T-helper 2 cell (primary cell): ENCODE measurements at regions not wholly inside any gene's neighbourhood (a gene's known extent, or its start where the extent isn't known, plus 50 kb on each side); places are given as distances from the start of the nearest gene placed in this dataset.
"Not testable (repeated sequence)": the region's sequence is repeated elsewhere in the genome, so short reads cannot be mapped to it uniquely, and the experiment has no call there.

Experiments
- DNase-seq, 5 experiments: peaks; one replicate each; pipeline versions ENCODE4 v3.0.0 to v3.0.0-alpha.2; 2012 to 2022

DNA sequence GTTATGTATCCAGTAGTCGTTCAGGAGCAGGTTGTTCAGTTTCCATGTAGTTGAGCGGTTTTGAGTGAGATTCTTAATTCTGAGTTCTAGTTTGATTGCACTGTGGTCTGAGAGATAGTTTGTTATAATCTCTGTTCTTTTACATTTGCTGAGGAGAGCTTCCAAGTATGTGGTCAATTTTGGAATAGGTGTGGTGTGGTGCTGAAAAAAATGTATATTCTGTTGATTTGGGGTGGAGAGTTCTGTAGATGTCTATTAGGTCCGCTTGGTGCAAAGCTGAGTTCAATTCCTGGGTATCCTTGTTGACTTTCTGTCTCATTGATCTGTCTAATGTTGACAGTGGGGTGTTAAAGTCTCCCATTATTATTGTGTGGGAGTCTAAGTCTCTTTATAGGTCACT is 68.6 kb upstream of the IZUMO1R start:
- not testable (repeated sequence) for DNase-seq

DNA sequence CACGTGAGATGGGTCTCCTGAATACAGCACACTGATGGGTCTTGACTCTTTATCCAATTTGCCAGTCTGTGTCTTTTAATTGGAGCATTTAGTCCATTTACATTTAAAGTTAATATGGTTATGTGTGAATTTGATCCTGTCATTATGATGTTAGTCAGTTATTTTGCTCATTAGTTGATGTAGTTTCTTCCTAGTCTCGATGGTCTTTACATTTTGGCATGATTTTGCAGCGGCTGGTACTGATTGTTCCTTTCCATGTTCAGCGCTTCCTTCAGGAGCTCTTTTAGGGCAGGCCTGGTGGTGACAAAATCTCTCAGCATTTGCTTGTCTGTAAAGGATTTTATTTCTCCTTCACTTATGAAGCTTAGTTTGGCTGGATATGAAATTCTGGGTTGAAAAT is 68.0 kb upstream of the IZUMO1R start:
- not testable (repeated sequence) for DNase-seq

DNA sequence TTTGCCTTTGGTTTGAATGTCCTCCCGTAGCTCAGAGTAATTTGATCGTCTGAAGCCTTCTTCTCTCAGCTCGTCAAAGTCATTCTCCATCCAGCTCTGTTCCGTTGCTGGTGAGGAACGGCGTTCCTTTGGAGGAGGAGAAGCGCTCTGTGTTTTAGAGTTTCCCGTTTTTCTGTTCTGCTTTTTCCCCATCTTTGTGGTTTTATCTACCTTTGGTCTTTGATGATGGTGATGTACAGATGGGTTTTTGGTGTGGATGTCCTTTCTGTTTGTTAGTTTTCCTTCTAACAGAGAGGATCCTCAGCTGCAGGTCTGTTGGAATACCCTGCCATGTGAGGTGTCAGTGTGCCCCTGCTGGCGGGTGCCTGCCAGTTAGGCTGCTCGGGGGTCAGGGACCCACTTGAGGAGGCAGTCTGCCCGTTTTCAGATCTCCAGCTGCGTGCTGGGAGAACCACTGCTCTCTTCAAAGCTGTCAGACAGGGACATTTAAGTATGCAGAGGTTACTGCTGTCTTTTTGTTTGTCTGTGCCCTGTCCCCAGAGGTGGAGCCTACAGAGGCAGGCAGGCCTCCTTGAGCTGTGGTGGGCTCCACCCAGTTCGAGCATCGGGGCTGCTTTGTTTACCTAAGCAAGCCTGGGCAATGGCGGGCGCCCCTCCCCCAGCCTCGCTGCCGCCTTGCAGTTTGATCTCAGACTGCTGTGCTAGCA is 66.8 kb upstream of the IZUMO1R start:
- DNase-seq = peak in 4 of 5 experiments; percentile 1 to 33 (median 6)

DNA sequence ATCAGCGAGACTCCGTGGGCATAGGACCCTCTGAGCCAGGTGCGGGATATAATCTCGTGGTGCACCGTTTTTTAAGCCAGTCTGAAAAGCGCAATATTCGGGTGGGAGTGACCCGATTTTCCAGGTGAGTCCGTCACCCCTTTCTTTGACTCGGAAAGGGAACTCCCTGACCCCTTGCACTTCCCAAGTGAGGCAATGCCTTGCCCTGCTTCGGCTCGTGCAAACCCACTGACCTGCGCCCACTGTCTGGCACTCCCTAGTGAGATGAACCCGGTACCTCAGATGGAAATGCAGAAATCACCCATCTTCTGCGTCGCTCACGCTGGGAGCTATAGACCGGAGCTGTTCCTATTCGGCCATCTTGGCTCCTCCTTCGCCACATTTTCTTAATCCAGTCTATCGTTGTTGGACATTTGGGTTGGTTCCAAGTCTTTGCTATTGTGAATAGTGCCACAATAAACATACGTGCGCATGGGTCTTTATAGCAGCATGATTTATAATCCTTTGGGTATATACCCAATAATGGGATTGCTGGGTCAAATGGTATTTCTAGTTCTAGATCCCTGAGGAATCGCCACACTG is 66.1 kb upstream of the IZUMO1R start:
- peak in 2 of 5 experiments; percentile 17 to 25 for DNase-seq

DNA sequence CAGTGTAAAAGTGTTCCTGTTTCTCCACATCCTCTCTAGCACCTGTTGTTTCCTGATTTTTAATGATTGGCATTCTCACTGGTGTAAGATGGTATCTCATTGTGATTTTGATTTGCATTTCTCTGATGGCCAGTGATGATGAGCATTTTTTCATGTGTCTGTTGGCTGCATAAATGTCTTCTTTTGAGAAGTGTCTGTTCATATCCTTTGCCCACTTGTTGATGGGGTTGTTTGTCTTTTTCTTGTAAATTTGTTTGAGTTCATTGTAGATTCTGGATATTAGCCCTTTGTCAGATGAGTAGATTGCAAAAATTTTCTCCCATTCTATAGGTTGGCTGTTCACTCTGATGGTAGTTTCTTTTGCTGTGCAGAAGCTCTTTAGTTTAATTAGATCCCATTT is 65.6 kb upstream of the IZUMO1R start:
- DNase-seq = not testable (repeated sequence)

DNA sequence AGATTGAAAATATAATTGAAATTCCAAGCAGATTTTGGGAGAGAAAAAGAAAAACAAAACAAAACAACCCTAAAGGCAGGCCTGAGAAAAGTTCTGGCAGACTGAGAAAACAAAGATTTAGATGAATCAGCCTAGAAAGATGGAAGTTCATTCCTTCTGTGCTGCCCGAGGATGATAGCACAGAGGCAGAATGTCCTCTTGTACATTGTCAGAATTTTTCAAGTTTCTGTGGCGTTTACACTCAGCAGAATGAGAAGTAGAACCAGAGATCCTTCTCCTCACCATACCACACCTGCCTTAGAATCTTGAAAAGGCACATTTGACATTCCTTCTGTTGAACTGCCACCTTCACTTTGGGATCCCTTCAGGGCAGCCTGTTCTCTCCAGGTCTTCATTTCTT is 62.5 kb upstream of the IZUMO1R start:
- no peak for DNase-seq

DNA sequence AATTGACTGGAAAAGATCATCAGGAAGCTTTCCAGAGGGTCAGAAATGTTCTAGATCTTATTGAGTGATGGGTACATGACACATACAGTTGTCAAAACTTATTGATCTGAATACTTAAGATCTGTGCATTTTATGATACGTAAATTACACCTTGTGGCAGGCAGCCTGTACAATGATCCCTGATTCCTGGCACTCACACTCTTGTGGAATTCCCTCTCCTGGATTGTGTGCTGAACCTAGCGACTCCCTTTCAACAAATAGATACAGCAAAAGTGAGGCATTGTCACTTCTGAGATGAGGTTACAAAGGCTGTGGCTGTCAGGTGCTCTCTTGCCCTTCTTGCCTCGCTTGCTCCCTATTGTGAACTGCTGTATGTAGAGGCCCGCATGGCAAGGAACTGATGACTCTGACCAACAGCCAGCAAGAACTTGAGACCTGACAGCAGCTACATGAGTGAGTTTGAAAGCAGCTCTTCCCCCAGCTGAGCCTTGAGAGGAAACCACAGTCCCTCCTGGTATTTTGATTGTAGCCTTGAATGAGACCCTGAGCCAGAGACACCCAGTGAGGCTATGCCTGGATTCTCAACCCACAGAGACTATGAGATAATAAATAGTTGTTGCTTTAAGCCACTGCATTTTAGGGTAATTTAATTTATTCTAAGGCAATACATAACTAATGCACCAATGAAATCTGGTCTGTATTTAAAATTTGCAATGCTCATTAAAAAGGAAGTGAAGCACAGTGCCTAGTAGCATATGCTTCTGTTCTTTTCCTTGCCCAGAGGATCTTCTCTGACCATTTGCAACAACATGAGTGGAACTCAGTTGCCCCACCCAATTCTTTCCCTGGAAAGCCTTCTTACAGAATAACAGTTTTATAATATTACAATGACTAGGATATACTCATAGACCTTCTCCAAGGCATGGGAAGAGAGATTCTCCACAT is 60.5 kb upstream of the IZUMO1R start:
- DNase-seq = no peak

DNA sequence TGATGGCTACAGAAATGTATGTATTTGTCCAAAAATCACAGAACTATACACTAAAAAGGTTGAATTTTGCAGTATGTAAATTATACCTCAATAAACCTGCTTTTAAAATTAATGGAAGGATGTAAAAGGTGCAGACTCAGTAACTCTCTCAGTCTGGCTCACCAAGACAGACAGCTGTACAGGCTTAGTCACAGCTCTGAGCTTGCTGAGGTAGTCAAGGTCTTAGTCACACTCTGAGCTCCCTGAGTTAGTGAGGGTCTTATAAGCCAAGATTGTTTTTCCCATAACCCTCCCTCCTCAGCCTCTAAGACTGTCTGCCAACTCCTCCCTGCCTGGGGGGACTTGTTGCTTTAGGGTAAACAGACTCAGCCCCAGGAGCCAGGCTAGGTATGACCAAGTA is 59.3 kb upstream of the IZUMO1R start:
- no peak for DNase-seq

DNA sequence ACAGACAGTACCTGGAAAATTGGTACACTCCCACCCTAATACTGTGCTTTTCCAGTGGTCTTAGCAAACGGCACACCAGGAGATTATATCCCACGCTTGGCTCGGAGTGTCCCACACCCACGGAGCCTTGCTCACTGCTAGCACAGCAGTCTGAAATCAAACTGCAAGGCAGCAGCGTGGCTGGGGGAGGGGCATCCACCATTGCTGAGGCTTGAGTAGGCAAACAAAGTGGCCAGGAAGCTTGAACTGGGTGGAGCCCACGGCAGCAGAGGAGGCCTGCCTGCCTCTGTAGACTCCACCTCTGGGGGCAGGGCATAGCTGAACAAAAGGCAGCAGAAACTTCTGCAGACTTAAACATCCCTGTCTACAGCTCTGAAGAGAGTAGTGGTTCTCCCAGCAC is 56.1 kb upstream of the IZUMO1R start:
- not testable (repeated sequence) for DNase-seq

DNA sequence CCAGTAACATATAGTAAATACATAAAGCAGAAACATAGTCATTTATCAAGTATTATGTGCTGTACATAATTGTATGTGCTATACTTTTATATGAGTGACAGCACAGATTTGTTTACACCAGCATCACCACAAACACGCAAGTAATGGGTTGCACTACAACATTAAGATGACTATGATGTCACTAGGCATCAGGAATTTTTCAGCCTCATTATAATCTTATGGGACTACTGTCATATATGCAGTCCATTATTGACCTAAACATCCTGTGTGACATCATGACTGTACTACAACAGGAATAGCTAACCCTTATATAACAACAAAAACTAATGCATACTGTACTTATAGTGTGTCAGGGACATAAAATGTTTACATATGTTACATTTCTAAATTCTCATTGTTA is 50.2 kb upstream of the IZUMO1R start:
- no peak for DNase-seq
